K562 (cell line): ENCODE measurements at regions not wholly inside any gene's neighbourhood (a gene's known extent, or its start where the extent isn't known, plus 50 kb on each side); places are given as distances from the start of the nearest gene placed in this dataset.

Experiments used
- ATAC-seq: fragments of 200-7000 bp; cut with Tn5 transposase; 3 replicates; pipeline ENCODE4 v1.9.1; 2020; ENCODE audit warnings: moderate library complexity
- BruUV-seq: library from RNA; stranded (reverse); fragments of 400-500 nt; replicated peaks from 2 replicates; lab custom pipeline; 2021; lab: Mats Ljungman, UMichigan
- CTCF ChIA-PET: fragments of 300-600 bp; formaldehyde crosslinking; extraction: SDS; loops from one replicate; lab custom pipeline; 2021; ENCODE audit warnings: low intra/inter-chr PET ratio; lab: Yijun Ruan, JAX
- POLR2A ChIA-PET: fragments of 300-600, 350-650 bp; sonication (Branson Sonifier 250); formaldehyde crosslinking; extraction: SDS; loops from one replicate; lab custom pipeline; 2021; ENCODE audit warnings: antibody characterized with exemption, inconsistent platforms; lab: Yijun Ruan, JAX
- DNase-seq, 4 experiments: peaks; one replicate each; pipeline versions ENCODE4 v3.0.0 to v3.0.0-alpha.2; 2011 to 2018; ENCODE audit warnings: low spot score in 3 of 4, mixed read lengths in 3 of 4; ENCODE audit errors: extremely low read depth in 1 of 4
- FAIRE-seq: peaks from 2 replicates; lab custom pipeline; 2011; peaks lifted over from hg19 to GRCh38; lab: Jason Lieb, UNC
- H2AFZ ChIP-seq: 2 replicates; pipeline ENCODE4 v1.6.0; 2011; ENCODE audit warnings: low read depth, low read length, control low read depth, inconsistent platforms
- H3K27ac ChIP-seq: fragments of 200-600 bp; 3 replicates; pipeline ENCODE4 v1.8.0; 2011; ENCODE audit warnings: low read depth, mild to moderate bottlenecking, control low read depth, inconsistent platforms, low read length, moderate library complexity, mixed read lengths; ENCODE audit errors: extremely low read depth
- H3K27me3 ChIP-seq, 2 experiments: fragments of 300-600 bp in 1 of 2; 2 replicates in 1 of 2; 3 replicates in 1 of 2; pipeline versions ENCODE4 v1.6.0 to v1.8.0; 2011; ENCODE audit warnings: inconsistent platforms in 2 of 2, low read length in 2 of 2, mild to moderate bottlenecking in 1 of 2, mixed read lengths in 1 of 2, moderate library complexity in 1 of 2; ENCODE audit not compliant: control insufficient read depth in 2 of 2, insufficient read depth in 2 of 2
- H3K36me3 ChIP-seq: fragments of 300-600 bp; 3 replicates; pipeline ENCODE4 v1.8.0; 2011; ENCODE audit warnings: mild to moderate bottlenecking, low read length, inconsistent platforms; ENCODE audit not compliant: control insufficient read depth, insufficient read depth
- H3K4me1 ChIP-seq, 2 experiments: fragments of 200-600 bp in 1 of 2; replicated peaks in 1 of 2; 2 replicates in 1 of 2; 3 replicates in 1 of 2; pipeline versions ENCODE4 v1.5.1 to v1.8.0; 2011; ENCODE audit warnings: inconsistent platforms in 2 of 2, low read length in 2 of 2, mild to moderate bottlenecking in 1 of 2, mixed read lengths in 1 of 2, moderate library complexity in 1 of 2; ENCODE audit not compliant: control insufficient read depth in 2 of 2, insufficient read depth in 2 of 2
- H3K4me2 ChIP-seq: 2 replicates; pipeline ENCODE4 v1.6.1; 2011; ENCODE audit warnings: low read length, control low read depth, inconsistent platforms, mixed read lengths; ENCODE audit not compliant: insufficient read depth
- H3K4me3 ChIP-seq: fragments of 200-600 bp; sonication (generic), shearing (Covaris generic); 2 replicates; pipeline ENCODE4 v1.5.1; 2016; ENCODE audit warnings: control low read depth, inconsistent platforms
- H3K79me2 ChIP-seq: fragments of 200-600 bp; 3 replicates; pipeline ENCODE4 v1.8.0; 2011; ENCODE audit warnings: low read length, inconsistent platforms; ENCODE audit not compliant: control insufficient read depth, insufficient read depth
- H3K9ac ChIP-seq, 2 experiments: 2 replicates each; pipeline versions ENCODE4 v1.6.0 to v1.6.1; 2011; ENCODE audit warnings: low read depth in 2 of 2, low read length in 2 of 2, control low read depth in 1 of 2, inconsistent platforms in 1 of 2, mild to moderate bottlenecking in 1 of 2, mixed read lengths in 1 of 2; ENCODE audit not compliant: insufficient read depth in 1 of 2
- H3K9me1 ChIP-seq: one replicate; pipeline ENCODE4 v1.6.0; 2011; ENCODE audit warnings: inconsistent platforms, mild to moderate bottlenecking, low read length, moderate library complexity; ENCODE audit not compliant: control insufficient read depth, insufficient read depth
- H3K9me3 ChIP-seq: replicated peaks from 2 replicates; pipeline ENCODE4 v1.5.1; 2011; ENCODE audit warnings: low read depth, low read length, inconsistent platforms; ENCODE audit not compliant: control insufficient read depth, insufficient read depth
- H4K20me1 ChIP-seq: replicated peaks from 2 replicates; pipeline ENCODE4 v1.6.1; 2011; ENCODE audit warnings: low read length, inconsistent platforms, mixed read lengths; ENCODE audit not compliant: control insufficient read depth, insufficient read depth
- CSDE1 ChIP-seq, 2 experiments: fragments of 450-650 bp; IDR thresholded peaks; 2 replicates each; pipeline ENCODE4 v1.6.1; 2016; ENCODE audit warnings: mild to moderate bottlenecking in 1 of 2
- GATAD2B ChIP-seq: fragments of 450-650 bp; IDR thresholded peaks from 2 replicates; pipeline ENCODE4 v1.6.1; 2017; ENCODE audit warnings: mild to moderate bottlenecking, borderline replicate concordance
- GTF2A2 ChIP-seq: IDR thresholded peaks from 2 replicates; pipeline ENCODE4 v1.6.1; 2016; ENCODE audit warnings: mild to moderate bottlenecking, missing genetic modification characterization, missing compliant biosample characterization
- MYNN ChIP-seq, 2 experiments: sonication (generic); formaldehyde crosslinking in 1 of 2; IDR thresholded peaks; 2 replicates each; pipeline versions ENCODE4 v1.5.0 to v1.6.1; 2016 to 2020; ENCODE audit warnings: antibody characterized with exemption in 1 of 2, missing genetic modification reagents in 1 of 2
- SMARCA5 ChIP-seq: fragments of 450-650 bp; IDR thresholded peaks from 2 replicates; pipeline ENCODE4 v1.6.1; 2016
- ZC3H4 ChIP-seq: sonication (generic); formaldehyde crosslinking; IDR thresholded peaks from 2 replicates; pipeline ENCODE4 v1.9.0; 2021; ENCODE audit warnings: missing genetic modification reagents, borderline replicate concordance
- ZNF586 ChIP-seq: fragments of 450-650 bp; formaldehyde crosslinking; conservative IDR thresholded peaks from 2 replicates; pipeline ENCODE4 v1.4.0; 2020; ENCODE audit warnings: mild to moderate bottlenecking, moderate library complexity
- WGBS: fragments of 100-300 bp; shearing (Covaris generic); methylation state at CpG from one replicate; pipeline ENCODE4 v1.1.6; 2016; ENCODE audit warnings: low coverage, mixed read lengths; ENCODE audit not compliant: insufficient coverage; ENCODE audit errors: missing lambda C conversion rate; 5-methylcytosine and 5-hydroxymethylcytosine counted together
- in situ Hi-C: fragments of 300-500 bp; cut with MboI; formaldehyde crosslinking; loops from 4 replicates; pipeline ENCODE4 v1.15.0; 2018; ENCODE audit warnings: inconsistent platforms, mixed read lengths
- intact Hi-C: fragments of 100-400 bp; cut with micrococcal nuclease; formaldehyde crosslinking; loops from 2 replicates; pipeline ENCODE4 v1.14.2; 2022
- TF ChIP-seq, protein P1 (sequence below): fragments of 250-450 bp; sonication (Bioruptor Pico); IDR thresholded peaks from 2 replicates; pipeline ENCODE4 v1.5.0; 2021; ENCODE audit warnings: mild to moderate bottlenecking, borderline replicate concordance
- TF ChIP-seq, protein P2 (sequence below), 2 experiments: fragments of 450-650 bp; IDR thresholded peaks; 2 replicates each; pipeline ENCODE4 v1.6.1; 2016
- TF ChIP-seq, protein P3 (sequence below), 2 experiments: fragments of 150-350 bp in 1 of 2; IDR thresholded peaks; 2 replicates each; pipeline ENCODE4 v1.6.1; 2012 to 2016; ENCODE audit warnings: low read depth in 2 of 2, low read length in 2 of 2, mild to moderate bottlenecking in 1 of 2, moderate library complexity in 1 of 2

DNA sequence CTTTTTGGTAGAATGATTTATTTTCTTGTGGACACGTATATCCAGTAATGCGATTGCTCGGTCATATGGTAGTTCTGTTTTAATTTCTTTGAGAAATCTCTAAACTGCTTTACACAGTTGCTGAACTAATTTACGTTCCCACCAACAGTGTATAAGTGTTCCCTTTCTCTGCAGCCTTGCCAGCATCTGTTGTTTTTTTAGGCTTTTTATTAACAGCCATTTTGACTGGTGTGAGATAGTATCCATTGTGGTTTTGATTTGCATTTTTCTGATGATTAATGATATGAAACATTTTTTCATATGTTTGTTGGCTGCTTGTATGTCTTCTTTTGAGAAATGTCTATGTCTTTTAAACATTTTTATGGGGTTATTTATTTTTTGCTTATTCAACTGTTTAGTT, 196.7 kb downstream of the MOXD1 start:
- Histone ChIP-seq H2AFZ (no peak overlapping the region), H3K4me3 (no peak overlapping the region), H3K36me3 (no peaks in the 10 kb centered on the region), H3K9me3 (no peaks in the 10 kb centered on the region; the same call in 1 of the 2 replicates), H4K20me1 (no peaks in the 10 kb centered on the region), H3K4me1 (no peaks in the 10 kb centered on the region), H3K27me3 (no peaks in the 10 kb centered on the region), H3K79me2 (no peaks in the 10 kb centered on the region), H3K9ac (no peak overlapping the region), H3K9me1 (no peaks in the 10 kb centered on the region), H3K4me2 (no peak overlapping the region), H3K27ac (no peak overlapping the region)
- FAIRE-seq = no peak
- DNase-seq = no peak
- ATAC-seq = no peak
- 2% methylated on average over 4 of the region's 4 CpGs for whole genome bisulfite sequencing
- ChIA-PET POLR2A (no interaction called here), CTCF (no interaction called here)
- intact Hi-C loops (no loop called here), in situ Hi-C loops (no loop called here)
- BruUV-seq = no TSS peak
- TF ChIP-seq GATAD2B (no peak), ZNF586 (no peak), ZC3H4 (CRISPR knock-in tag) (no peak), SMARCA5 (no peak), GTF2A2 (no peak), CSDE1 (IDR thresholded peaks at IDR 0.05) (no peak), MYNN (IDR thresholded peaks at IDR 0.05) (no peak), MYNN (CRISPR knock-in tag; IDR thresholded peaks at IDR 0.05) (no peak)
- TF ChIP-seq, protein P1, sequence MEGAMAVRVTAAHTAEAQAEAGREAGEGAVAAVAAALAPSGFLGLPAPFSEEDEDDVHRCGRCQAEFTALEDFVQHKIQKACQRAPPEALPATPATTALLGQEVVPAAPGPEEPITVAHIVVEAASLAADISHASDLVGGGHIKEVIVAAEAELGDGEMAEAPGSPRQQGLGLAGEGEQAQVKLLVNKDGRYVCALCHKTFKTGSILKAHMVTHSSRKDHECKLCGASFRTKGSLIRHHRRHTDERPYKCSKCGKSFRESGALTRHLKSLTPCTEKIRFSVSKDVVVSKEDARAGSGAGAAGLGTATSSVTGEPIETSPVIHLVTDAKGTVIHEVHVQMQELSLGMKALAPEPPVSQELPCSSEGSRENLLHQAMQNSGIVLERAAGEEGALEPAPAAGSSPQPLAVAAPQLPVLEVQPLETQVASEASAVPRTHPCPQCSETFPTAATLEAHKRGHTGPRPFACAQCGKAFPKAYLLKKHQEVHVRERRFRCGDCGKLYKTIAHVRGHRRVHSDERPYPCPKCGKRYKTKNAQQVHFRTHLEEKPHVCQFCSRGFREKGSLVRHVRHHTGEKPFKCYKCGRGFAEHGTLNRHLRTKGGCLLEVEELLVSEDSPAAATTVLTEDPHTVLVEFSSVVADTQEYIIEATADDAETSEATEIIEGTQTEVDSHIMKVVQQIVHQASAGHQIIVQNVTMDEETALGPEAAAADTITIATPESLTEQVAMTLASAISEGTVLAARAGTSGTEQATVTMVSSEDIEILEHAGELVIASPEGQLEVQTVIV (CRISPR knock-in tag) = no peak
- TF ChIP-seq, protein P2, sequence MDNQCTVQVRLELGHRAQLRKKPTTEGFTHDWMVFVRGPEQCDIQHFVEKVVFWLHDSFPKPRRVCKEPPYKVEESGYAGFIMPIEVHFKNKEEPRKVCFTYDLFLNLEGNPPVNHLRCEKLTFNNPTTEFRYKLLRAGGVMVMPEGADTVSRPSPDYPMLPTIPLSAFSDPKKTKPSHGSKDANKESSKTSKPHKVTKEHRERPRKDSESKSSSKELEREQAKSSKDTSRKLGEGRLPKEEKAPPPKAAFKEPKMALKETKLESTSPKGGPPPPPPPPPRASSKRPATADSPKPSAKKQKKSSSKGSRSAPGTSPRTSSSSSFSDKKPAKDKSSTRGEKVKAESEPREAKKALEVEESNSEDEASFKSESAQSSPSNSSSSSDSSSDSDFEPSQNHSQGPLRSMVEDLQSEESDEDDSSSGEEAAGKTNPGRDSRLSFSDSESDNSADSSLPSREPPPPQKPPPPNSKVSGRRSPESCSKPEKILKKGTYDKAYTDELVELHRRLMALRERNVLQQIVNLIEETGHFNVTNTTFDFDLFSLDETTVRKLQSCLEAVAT (IDR thresholded peaks at IDR 0.05) = no peak
- TF ChIP-seq, protein P3, sequence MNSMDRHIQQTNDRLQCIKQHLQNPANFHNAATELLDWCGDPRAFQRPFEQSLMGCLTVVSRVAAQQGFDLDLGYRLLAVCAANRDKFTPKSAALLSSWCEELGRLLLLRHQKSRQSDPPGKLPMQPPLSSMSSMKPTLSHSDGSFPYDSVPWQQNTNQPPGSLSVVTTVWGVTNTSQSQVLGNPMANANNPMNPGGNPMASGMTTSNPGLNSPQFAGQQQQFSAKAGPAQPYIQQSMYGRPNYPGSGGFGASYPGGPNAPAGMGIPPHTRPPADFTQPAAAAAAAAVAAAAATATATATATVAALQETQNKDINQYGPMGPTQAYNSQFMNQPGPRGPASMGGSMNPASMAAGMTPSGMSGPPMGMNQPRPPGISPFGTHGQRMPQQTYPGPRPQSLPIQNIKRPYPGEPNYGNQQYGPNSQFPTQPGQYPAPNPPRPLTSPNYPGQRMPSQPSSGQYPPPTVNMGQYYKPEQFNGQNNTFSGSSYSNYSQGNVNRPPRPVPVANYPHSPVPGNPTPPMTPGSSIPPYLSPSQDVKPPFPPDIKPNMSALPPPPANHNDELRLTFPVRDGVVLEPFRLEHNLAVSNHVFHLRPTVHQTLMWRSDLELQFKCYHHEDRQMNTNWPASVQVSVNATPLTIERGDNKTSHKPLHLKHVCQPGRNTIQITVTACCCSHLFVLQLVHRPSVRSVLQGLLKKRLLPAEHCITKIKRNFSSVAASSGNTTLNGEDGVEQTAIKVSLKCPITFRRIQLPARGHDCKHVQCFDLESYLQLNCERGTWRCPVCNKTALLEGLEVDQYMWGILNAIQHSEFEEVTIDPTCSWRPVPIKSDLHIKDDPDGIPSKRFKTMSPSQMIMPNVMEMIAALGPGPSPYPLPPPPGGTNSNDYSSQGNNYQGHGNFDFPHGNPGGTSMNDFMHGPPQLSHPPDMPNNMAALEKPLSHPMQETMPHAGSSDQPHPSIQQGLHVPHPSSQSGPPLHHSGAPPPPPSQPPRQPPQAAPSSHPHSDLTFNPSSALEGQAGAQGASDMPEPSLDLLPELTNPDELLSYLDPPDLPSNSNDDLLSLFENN (IDR thresholded peaks at IDR 0.05; ENCODE audit: low read depth in 2 of 2, low read length in 2 of 2) = no peak
